Peyer's patch (tissue), 4 donors: ENCODE measurements at regions not wholly inside any gene's neighbourhood (a gene's known extent, or its start where the extent isn't known, plus 50 kb on each side); places are given as distances from the start of the nearest gene placed in this dataset.
A peak's percentile ranks its signal among the peaks of the same experiment; 100 is the strongest.
"Not testable (repeated sequence)": the region's sequence is repeated elsewhere in the genome, so short reads cannot be mapped to it uniquely, and the experiment has no call there.

ENCODE experiments used
- DNase-seq, 3 donors: peaks; one replicate each; pipeline ENCODE4 v3.0.0-alpha.2; 2017 to 2019
- H3K27ac ChIP-seq, 4 donors: fragments of 200-600 bp; sonication (generic); one replicate each; pipeline ENCODE4 v1.5.1; 2016 to 2019
- H3K27me3 ChIP-seq, 2 donors: fragments of 200-600 bp; sonication (generic); one replicate each; pipeline ENCODE4 v1.5.1; 2019
- H3K36me3 ChIP-seq, 3 donors: fragments of 200-600 bp; sonication (generic); one replicate each; pipeline ENCODE4 v1.5.1; 2016 to 2019
- H3K4me1 ChIP-seq, 4 donors: fragments of 200-600 bp; sonication (generic); one replicate each; pipeline ENCODE4 v1.5.1; 2016 to 2019
- H3K4me3 ChIP-seq, 4 donors: fragments of 200-600 bp; sonication (generic); 1 replicate in 3 of 4; 2 replicates in 1 of 4; pipeline ENCODE4 v1.5.1; 2016 to 2019; ENCODE audit warnings: mild to moderate bottlenecking in 1 of 4
- H3K9me3 ChIP-seq, 4 donors: fragments of 200-600 bp; sonication (generic); one replicate each; pipeline ENCODE4 v1.5.1; 2016 to 2019; ENCODE audit warnings: mild to moderate bottlenecking in 1 of 4
- CTCF ChIP-seq, 6 experiments: fragments of 450-650 bp in 4 of 6; fragments of 200-600 bp in 2 of 6; sonication (generic) in 1 of 6; IDR thresholded peaks; one replicate each; pipeline ENCODE4 v1.5.1; 2017 to 2019; ENCODE audit warnings: antibody characterized with exemption in 6 of 6, mild to moderate bottlenecking in 3 of 6, moderate library complexity in 1 of 6
- POLR2A ChIP-seq, 2 donors: fragments of 450-650 bp; IDR thresholded peaks; one replicate each; pipeline ENCODE4 v1.5.1; 2017; ENCODE audit warnings: antibody characterized with exemption in 2 of 2, mild to moderate bottlenecking in 2 of 2, moderate library complexity in 2 of 2

- TF ChIP-seq POLR2A (IDR thresholded peaks at IDR 0.05) (no peak), CTCF (IDR thresholded peaks at IDR 0.05) (no peak)
- Histone ChIP-seq H3K4me1 (no peaks in the 10 kb centered on the region), H3K27me3 (no peaks in the 10 kb centered on the region), H3K9me3 (no peaks in the 10 kb centered on the region), H3K27ac (no peak overlapping the region), H3K4me3 (no peak overlapping the region), H3K36me3 (no peaks in the 10 kb centered on the region)
- no peak for DNase-seq
These were observed 273.8 kb upstream of the IRX4 start for GRCh38 chr5:2156358-2157059.

- Histone ChIP-seq H3K27ac (no peak overlapping the region), H3K4me3 (no peak overlapping the region), H3K27me3 (no peaks in the 10 kb centered on the region), H3K9me3 (no peaks in the 10 kb centered on the region), H3K36me3 (no peaks in the 10 kb centered on the region), H3K4me1 (no peaks in the 10 kb centered on the region)
- TF ChIP-seq POLR2A (IDR thresholded peaks at IDR 0.05), result no peak
- no peak for TF ChIP-seq CTCF (IDR thresholded peaks at IDR 0.05)
- DNase-seq, result no peak
These were observed 272.8 kb upstream of the IRX4 start for GRCh38 chr5:2155556-2155955.

- Histone ChIP-seq H3K4me3 (no peak overlapping the region), H3K36me3 (no peaks in the 10 kb centered on the region), H3K4me1 (no peaks in the 10 kb centered on the region), H3K9me3 (no peaks in the 10 kb centered on the region), H3K27ac (no peak overlapping the region), H3K27me3 (no peaks in the 10 kb centered on the region)
- no peak for DNase-seq
- TF ChIP-seq CTCF (IDR thresholded peaks at IDR 0.05), result no peak
- TF ChIP-seq POLR2A (IDR thresholded peaks at IDR 0.05), result no peak
These were observed 271.1 kb upstream of the IRX4 start for GRCh38 chr5:2153802-2154201.

GRCh38 chr5:2153350-2153749 lies 270.6 kb upstream of the IRX4 start:
- DNase-seq, result no peak
- no peaks in the 10 kb centered on the region for H3K36me3 ChIP-seq

GRCh38 chr5:2151301-2151888 lies 268.7 kb upstream of the IRX4 start:
- H3K4me1 ChIP-seq, DNase-seq, H3K9me3 ChIP-seq, H3K27me3 ChIP-seq, H3K4me3 ChIP-seq, H3K27ac ChIP-seq, H3K36me3 ChIP-seq: not testable (repeated sequence)
- peak in 4 of 6 experiments; percentile 33 to 46 (median 37) for TF ChIP-seq CTCF (IDR thresholded peaks at IDR 0.05)

More at GRCh38 chr5:2153350-2153749, 270.6 kb upstream of the IRX4 start:
- H3K27me3 ChIP-seq, result no peaks in the 10 kb centered on the region
- H3K4me1 ChIP-seq, result no peaks in the 10 kb centered on the region
- H3K27ac ChIP-seq, result no peak overlapping the region
- H3K4me3 ChIP-seq, result no peak overlapping the region
- TF ChIP-seq CTCF (IDR thresholded peaks at IDR 0.05) (no peak), POLR2A (IDR thresholded peaks at IDR 0.05) (no peak)
- H3K9me3 ChIP-seq, result no peaks in the 10 kb centered on the region
